Esophagus squamous epithelium (tissue), 5 donors: ENCODE measurements at regions not wholly inside any gene's neighbourhood (a gene's known extent, or its start where the extent isn't known, plus 50 kb on each side); places are given as distances from the start of the nearest gene placed in this dataset.

Experiments
- DNase-seq: peaks from one replicate; lab custom pipeline; 2025; lab: John Stamatoyannopoulos, UW
- H3K27ac ChIP-seq, 4 donors: fragments of 200-600 bp; sonication (generic); one replicate each; pipeline ENCODE4 v1.5.1; 2016 to 2019; ENCODE audit warnings: mild to moderate bottlenecking in 1 of 4
- H3K27me3 ChIP-seq, 4 donors: fragments of 200-600 bp; sonication (generic); 1 replicate in 3 of 4; 2 replicates in 1 of 4; pipeline versions ENCODE4 v1.5.1 to v1.6.0; 2017 to 2021; ENCODE audit warnings: antibody characterized with exemption in 1 of 4
- H3K36me3 ChIP-seq, 3 donors: fragments of 200-600 bp; sonication (generic); one replicate each; pipeline ENCODE4 v1.5.1; 2016 to 2019
- H3K4me1 ChIP-seq, 3 donors: fragments of 200-600 bp; sonication (generic); one replicate each; pipeline ENCODE4 v1.5.1; 2017 to 2019
- H3K4me3 ChIP-seq, 4 donors: fragments of 200-600 bp; sonication (generic); 1 replicate in 3 of 4; 2 replicates in 1 of 4; pipeline ENCODE4 v1.5.1; 2016 to 2019; ENCODE audit warnings: mild to moderate bottlenecking in 2 of 4, moderate library complexity in 1 of 4
- H3K9me3 ChIP-seq, 3 donors: fragments of 200-600 bp; sonication (generic); one replicate each; pipeline ENCODE4 v1.5.1; 2016 to 2019
- CTCF ChIP-seq, 6 experiments: fragments of 450-650 bp in 4 of 6; fragments of 200-600 bp in 2 of 6; sonication (generic) in 2 of 6; IDR thresholded peaks; one replicate each; pipeline ENCODE4 v1.5.1; 2016 to 2019; ENCODE audit warnings: antibody characterized with exemption in 6 of 6, mild to moderate bottlenecking in 4 of 6, moderate library complexity in 4 of 6
- POLR2A ChIP-seq, 4 donors: fragments of 450-650 bp; IDR thresholded peaks; one replicate each; pipeline ENCODE4 v1.6.1; 2017; ENCODE audit warnings: antibody characterized with exemption in 4 of 4, mild to moderate bottlenecking in 4 of 4, moderate library complexity in 3 of 4
- WGBS, 2 donors: methylation state at CpG; one replicate each; pipeline ENCODE4 v1.1.5; 2018; 5-methylcytosine and 5-hydroxymethylcytosine counted together
- intact Hi-C: fragments of 100-400 bp; cut with DNase I; formaldehyde crosslinking; loops from one replicate; pipeline ENCODE4 v1.15.0; 2022
- donor health status: DM: yes; HTN: yes; CAD: no.

DNA sequence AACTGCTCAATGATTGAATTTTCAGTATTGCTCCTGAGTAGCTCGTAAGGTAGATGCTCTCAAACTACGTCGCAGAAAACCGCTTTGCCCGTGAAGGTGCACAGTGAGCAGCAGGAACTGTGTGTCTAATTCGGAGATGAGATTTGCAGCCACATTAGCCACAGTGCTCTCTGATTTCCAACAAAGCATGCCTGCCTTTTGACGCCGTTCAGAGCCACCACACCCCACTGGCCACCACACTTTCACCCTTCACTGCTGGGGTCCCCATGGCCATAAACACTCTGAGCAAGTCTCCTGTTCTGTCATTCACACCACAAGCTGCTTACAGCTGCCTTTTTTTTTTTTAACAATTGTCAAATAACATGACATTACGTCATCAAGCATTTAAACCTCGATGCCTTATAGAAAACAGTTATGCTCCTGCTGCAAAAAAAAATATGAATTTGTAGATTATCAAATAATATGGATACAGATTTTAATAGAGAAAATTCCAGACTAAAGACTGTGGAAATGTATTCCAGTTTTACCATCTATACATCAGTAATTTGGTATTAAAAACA is 578.8 kb upstream of the PFKP start:
- Histone ChIP-seq H3K9me3 (no peaks in the 10 kb centered on the region), H3K4me3 (no peak overlapping the region), H3K27ac (no peak overlapping the region), H3K27me3 (no peaks in the 10 kb centered on the region), H3K4me1 (no peaks in the 10 kb centered on the region), H3K36me3 (no peaks in the 10 kb centered on the region)
- intact Hi-C loops: no loop called here
- 76% methylated on average over 10 of the region's 10 CpGs for WGBS, 2 donors
- no peak for DNase-seq
- no peak for TF ChIP-seq CTCF (IDR thresholded peaks at IDR 0.05)
- TF ChIP-seq POLR2A (IDR thresholded peaks at IDR 0.05): no peak

GRCh38 chr10:2487921-2488320 is 579.4 kb upstream of the PFKP start:
- no peak overlapping the region for H3K27ac ChIP-seq
- intact Hi-C loops: no loop called here
- H3K27me3 ChIP-seq: no peaks in the 10 kb centered on the region
- WGBS, 2 donors: 67 to 68% methylated on average over 5 of the region's 5 CpGs
- no peaks in the 10 kb centered on the region for H3K4me1 ChIP-seq
- no peaks in the 10 kb centered on the region for H3K9me3 ChIP-seq
- TF ChIP-seq POLR2A (IDR thresholded peaks at IDR 0.05) (no peak), CTCF (IDR thresholded peaks at IDR 0.05) (no peak)
- H3K36me3 ChIP-seq: no peaks in the 10 kb centered on the region
- H3K4me3 ChIP-seq: no peak overlapping the region
- DNase-seq: no peak

GRCh38 chr10:2478656-2479055 is 588.7 kb upstream of the PFKP start:
- intact Hi-C loops: no loop called here
- Histone ChIP-seq H3K36me3 (no peaks in the 10 kb centered on the region), H3K27ac (no peak overlapping the region), H3K4me3 (no peak overlapping the region), H3K27me3 (no peaks in the 10 kb centered on the region), H3K4me1 (no peaks in the 10 kb centered on the region), H3K9me3 (no peaks in the 10 kb centered on the region)
- DNase-seq: no peak
- 34 to 38% methylated on average over 2 of the region's 2 CpGs for WGBS, 2 donors
- TF ChIP-seq POLR2A (IDR thresholded peaks at IDR 0.05) (no peak), CTCF (IDR thresholded peaks at IDR 0.05) (no peak)

DNA sequence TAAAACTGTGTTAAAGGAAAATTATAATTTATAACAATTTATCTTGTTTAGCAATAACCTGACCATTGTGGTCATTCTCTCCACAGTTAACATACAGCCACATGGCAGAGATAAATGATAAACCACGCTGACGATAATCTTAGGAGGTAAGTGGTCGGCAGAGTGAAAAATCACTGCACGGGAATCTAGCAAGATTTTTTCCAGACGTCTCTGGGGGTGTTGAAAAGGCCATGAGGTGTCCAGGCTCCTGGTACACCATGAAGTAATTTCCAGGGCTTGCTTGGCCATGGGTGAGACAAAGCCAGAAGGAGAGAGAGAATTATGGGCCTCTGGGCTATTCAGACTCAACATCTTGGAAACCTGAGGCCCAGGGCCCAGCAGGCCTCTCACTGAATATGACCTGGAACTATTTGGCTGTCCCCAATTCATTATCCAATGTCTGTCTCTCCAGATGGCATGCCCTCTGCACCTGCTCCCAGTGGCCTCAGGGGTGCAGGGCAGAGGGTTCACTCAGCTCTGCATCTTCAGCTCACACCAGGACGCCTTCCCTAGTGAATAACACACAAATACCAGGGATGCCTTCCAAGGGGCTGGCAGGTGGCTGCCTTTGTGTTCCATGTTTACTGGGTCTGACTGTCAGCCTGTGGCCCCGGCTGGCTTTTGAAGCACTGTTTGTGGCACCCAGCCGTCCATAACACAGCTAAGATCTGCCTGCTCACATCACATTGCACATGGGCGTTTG is 590.4 kb upstream of the PFKP start:
- DNase-seq: no peak
- 57 to 64% methylated on average over 7 to 8 of the region's 9 CpGs for WGBS, 2 donors
- H3K27me3 ChIP-seq: no peaks in the 10 kb centered on the region
- intact Hi-C loops: no loop called here
- no peaks in the 10 kb centered on the region for H3K4me1 ChIP-seq
- no peak overlapping the region for H3K27ac ChIP-seq
- no peak overlapping the region for H3K4me3 ChIP-seq
- H3K36me3 ChIP-seq: no peaks in the 10 kb centered on the region
- TF ChIP-seq POLR2A (IDR thresholded peaks at IDR 0.05) (no peak), CTCF (IDR thresholded peaks at IDR 0.05) (no peak)
- no peaks in the 10 kb centered on the region for H3K9me3 ChIP-seq

DNA sequence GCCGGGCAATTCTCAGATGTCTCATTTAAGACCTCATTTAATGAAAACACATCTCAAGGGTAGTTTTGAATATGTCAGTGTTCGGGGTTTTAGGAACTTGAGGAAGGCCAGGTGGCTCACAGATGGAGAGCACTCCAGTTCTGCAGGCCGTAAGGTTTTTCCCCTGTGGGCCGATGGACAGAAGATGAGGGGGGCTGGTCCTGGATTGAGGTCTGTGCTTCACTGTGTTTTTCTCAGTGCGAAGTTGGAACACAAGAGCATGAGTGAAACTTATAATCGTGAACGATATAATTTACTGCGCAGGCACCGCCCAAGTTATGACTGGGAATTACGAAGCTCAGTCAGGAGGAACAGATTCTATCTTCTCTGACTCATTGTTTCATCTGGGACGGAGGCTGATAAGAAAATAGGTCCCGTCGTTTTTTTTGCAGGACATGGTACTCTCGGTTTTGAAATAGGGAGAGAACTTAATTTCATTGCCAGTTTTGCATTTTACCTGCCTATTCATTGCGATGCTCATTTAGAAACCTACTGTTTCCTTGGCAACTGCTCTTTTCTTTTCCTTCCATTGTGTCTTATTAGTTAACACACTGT is 591.0 kb upstream of the PFKP start:
- Histone ChIP-seq H3K27me3 (no peaks in the 10 kb centered on the region), H3K36me3 (no peaks in the 10 kb centered on the region), H3K4me1 (no peaks in the 10 kb centered on the region), H3K4me3 (no peak overlapping the region), H3K27ac (no peak overlapping the region), H3K9me3 (no peaks in the 10 kb centered on the region)
- DNase-seq: no peak
- 78 to 83% methylated on average over 15 of the region's 15 CpGs for WGBS, 2 donors
- intact Hi-C loops: no loop called here
- TF ChIP-seq CTCF (IDR thresholded peaks at IDR 0.05) (no peak), POLR2A (IDR thresholded peaks at IDR 0.05) (no peak)
